ENCODE measurements at regions not wholly inside any gene's neighbourhood (a gene's known extent, or its start where the extent isn't known, plus 50 kb on each side); places are given as distances from the start of the nearest gene placed in this dataset.
A peak's percentile ranks its signal among the peaks of the same experiment; 100 is the strongest.

GRCh38 chr10:90326498-90327267 is 531.2 kb downstream of the HTR7 start:
- DNase-seq (ENCODE audit: low spot score): no peak

GRCh38 chr10:90327611-90328010 is 530.2 kb downstream of the HTR7 start:
- no peak for DNase-seq (ENCODE audit: low spot score)

DNA sequence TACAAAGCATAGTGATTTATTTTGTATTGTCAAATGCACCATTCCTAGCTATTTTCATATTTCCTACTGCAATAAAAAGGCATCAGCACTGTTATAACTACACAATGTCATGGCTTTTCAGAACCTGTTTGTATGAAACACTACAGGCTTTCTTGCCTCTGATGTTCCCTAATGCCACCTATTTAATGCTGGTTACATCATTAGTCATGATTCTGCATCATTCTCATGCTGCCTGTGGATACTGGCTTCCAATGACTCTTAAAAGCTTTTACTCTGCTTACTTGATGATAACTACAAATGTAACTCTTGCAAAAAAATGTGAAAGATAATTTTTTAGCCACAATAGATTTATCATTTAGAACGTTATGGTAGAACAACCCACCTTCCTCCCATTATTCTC is 529.4 kb downstream of the HTR7 start:
- DNase-seq (ENCODE audit: low spot score): no peak

- DNase-seq (ENCODE audit: low spot score): no peak
Observed at GRCh38 chr10:90328896-90329295, 528.9 kb downstream of the HTR7 start.

GRCh38 chr10:90337316-90337715 is 520.5 kb downstream of the HTR7 start:
- no peak for DNase-seq (ENCODE audit: low spot score)

- DNase-seq (ENCODE audit: low spot score): no peak
Observed at GRCh38 chr10:90342480-90342879, 515.4 kb downstream of the HTR7 start.

DNA sequence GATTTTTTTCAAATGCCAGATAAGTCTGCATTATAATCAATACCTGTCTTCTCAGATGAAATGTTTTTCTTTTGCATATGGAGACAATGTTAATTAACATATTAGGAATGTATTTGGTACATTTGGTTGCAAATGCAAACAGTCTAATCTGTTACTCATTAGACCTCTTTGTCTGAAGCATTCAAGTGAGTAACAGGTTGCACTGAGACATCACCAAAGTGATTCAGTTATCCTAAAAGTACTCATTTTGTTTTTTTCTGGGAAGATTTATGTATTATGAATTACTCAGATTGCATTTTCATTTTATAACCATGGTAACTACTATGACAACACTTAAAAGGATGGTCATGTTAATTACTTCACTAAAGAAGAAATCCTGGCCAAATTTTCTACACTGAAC is 513.6 kb downstream of the HTR7 start:
- no peak for DNase-seq (ENCODE audit: low spot score)

- DNase-seq (ENCODE audit: low spot score): no peak
Observed at GRCh38 chr10:90347239-90347638, 510.6 kb downstream of the HTR7 start.

GRCh38 chr10:90350122-90350521 is 507.7 kb downstream of the HTR7 start:
- DNase-seq (ENCODE audit: low spot score): no peak

DNA sequence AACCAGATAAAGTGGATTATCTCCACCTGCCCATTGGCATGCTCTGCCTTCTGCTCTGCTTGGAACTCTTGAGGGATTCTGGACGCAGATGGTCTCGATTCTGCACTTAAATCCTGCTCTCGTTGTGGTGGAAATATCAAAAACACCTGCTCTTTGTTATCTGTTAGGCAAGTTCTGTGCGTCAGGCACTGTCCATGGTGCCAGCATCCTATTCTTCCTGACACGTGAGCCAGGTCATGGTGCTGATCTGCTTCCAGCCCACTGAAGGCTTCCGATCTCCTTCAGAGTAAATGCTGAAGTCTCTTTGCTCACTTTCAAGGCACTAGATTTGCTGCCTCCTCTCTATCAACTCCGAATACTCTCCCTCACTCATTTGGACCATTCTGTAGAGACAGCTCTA is 505.6 kb downstream of the HTR7 start:
- DNase-seq (ENCODE audit: low spot score): no peak

GRCh38 chr10:90354914-90355313 is 502.9 kb downstream of the HTR7 start:
- DNase-seq (ENCODE audit: low spot score): no peak

GRCh38 chr10:90363799-90364483 is 493.9 kb downstream of the HTR7 start:
- DNase-seq (ENCODE audit: low spot score): no peak

- no peak for DNase-seq (ENCODE audit: low spot score)
Observed at GRCh38 chr10:90372451-90372850, 485.4 kb downstream of the HTR7 start.

DNA sequence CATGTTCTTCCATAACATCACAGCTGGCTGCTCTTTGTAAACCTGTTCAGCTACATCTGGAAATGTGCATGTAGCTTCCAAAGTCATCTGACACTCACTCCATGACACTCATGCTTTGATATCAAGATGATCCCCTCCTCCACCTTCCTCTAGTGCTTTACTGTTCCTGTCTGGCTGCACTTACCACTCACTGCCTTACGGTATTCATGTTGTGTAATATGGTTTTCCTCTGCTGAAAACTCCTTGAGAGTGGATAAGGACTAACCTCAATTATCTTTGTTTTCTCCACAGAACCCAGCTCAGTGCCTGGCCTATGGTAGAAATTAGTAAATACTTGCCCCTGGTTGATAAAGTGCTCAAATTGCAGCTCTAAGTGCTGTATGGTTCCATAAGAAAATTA is 483.9 kb downstream of the HTR7 start:
- no peak for DNase-seq (ENCODE audit: low spot score)

DNA sequence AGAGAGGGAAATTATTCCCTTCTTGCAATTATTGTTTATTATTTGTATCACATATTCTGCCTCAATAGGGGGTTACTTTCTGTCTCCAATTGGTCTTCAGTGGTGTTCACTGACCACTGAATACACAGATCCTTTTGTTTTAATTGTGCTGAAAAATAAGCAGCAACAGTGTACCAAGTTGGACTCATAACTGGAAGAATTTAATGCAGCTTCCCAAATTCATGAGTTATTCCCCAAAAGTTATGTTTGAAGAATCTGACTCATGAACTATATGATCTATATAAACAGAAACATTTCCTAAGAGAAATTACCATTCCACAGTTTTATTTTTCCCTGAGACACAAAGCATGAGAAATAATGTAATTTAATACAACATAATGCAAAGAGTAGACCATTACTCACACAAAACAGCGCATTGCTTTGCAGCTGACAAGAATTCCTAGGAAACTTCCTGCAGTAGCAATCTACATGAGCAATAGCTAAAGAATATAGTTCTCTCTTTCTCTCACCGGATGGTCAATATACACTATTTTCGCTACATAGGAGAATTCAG is 479.2 kb downstream of the HTR7 start:
- DNase-seq (ENCODE audit: low spot score): no peak

GRCh38 chr10:90381468-90381867 is 476.4 kb downstream of the HTR7 start:
- DNase-seq (ENCODE audit: low spot score): no peak

- no peak for DNase-seq (ENCODE audit: low spot score)
Observed at GRCh38 chr10:90389876-90390275, 468.0 kb downstream of the HTR7 start.

DNA sequence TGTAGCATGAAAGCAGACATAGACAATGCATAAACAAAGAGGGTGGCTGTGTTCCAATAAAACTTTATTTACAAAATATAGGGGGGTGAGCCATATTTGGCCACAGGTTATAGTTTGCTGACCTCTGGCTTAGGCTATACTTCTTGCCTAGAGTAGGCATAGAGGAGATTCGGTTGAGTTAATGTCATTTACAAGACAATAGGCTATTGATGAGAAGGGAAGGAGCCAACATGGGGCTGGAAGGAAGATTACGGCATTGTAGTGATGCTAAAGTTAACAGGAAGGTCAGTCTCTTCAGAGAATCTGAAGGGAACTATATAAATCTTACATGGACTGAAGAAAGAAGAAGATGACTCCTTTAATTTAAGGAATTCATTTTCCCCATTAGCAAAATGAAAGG is 463.5 kb downstream of the HTR7 start:
- no peak for DNase-seq (ENCODE audit: low spot score)

DNA sequence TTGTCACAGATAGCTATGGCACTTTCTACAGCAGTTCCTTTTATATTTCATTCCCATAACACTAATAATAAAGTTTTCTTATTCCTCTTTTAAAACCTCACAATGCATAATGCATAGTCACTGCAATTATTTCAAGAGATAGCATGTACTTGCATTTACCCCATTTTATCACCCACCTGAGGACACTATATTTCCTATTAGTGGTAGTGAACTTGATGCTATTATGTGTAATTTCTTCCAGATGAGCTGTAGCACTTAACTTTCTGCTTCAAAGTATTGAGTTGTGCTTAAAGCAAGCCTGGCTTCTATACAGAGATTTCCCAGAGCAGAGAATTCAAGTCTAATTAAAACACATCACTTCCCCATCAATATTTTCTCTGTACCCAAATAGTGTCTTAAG is 461.1 kb downstream of the HTR7 start:
- DNase-seq (ENCODE audit: low spot score): no peak

GRCh38 chr10:90398566-90398965 is 459.3 kb downstream of the HTR7 start:
- peak; percentile 3 for DNase-seq (ENCODE audit: low spot score)

DNA sequence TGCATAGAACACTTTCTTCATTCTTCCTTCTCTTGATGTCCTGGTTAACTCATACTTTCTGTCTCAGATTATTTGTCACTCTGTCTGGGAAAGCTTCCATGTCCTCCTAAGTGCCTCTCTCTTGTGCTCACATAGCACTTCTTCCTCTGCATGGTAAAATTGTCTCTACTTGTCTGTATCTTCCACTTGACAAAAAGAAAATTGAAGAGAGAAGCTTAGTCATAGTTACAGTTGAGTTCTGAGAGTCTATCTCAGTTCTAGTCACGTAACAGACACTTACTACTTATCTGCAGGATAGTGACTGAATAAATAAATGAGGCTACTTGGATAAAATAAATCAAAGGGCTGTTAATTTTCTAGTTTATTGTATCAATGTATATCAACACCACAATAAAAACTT is 458.1 kb downstream of the HTR7 start:
- DNase-seq (ENCODE audit: low spot score): peak; percentile 3

DNA sequence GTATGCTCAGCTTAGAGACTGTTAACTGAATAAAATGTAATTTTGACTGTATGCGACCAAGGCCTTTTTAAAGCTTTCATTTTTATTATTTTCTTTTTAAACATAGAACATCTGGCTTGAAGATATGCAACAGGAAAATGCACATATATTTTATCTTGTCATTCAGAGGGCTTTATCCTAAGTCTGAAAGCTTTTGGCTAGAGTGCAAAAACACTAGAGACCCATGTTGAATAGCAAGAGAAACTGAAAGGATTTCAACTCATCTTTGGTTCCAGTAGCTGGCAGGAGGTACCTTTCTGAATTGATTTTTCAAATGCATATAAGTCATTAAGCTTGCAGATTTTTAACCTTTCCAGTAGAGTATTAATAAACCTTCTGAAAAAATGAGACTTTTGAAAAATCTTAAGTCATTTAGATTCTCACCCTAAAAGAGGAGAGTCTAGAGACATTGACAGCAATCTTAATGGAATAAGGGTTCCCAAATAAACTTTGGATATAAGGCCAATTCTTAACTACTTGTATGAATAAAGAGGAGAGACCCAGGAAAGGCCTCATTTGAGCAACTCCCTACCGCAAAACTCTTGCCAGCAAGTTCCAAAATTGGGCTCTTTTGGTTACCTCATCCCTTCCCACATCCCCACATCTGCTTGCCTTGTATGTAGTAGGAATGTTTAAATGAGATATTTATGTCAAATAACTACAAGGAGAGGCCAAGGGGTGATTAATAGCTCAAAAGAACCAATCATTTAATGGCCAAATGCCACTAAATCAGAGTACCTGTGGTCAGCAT is 454.4 kb downstream of the HTR7 start:
- DNase-seq (ENCODE audit: low spot score): no peak

- no peak for DNase-seq (ENCODE audit: low spot score)
Observed at GRCh38 chr10:90407131-90407530, 450.7 kb downstream of the HTR7 start.

All from pons (tissue), 1 donor.